ENCODE measurements at regions not wholly inside any gene's neighbourhood (a gene's known extent, or its start where the extent isn't known, plus 50 kb on each side); places are given as distances from the start of the nearest gene placed in this dataset.

DNA sequence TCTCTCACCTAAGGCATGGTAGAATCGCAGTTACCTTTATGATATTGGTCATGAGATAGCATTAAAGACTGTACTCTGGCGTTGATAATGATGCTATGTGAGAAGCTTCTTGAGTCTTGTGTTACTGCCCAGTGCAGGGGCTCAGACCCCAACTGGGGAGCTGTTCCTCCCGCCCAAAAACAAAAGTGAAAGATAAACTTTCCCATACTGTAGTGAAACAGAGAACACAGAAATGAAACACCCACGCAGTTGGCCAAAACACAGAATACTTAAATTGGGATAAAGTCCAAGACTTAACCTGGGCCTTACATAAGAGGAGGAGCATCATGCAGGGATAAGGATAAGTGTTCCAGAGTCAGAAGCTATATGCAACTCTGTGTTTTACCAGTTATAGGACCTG, 130.6 kb downstream of the HHIPL2 start:
- TF ChIP-seq CTCF (IDR thresholded peaks at IDR 0.05; ENCODE audit: low read depth, low read length) (no peak), EZH2phosphoT487 (IDR thresholded peaks at IDR 0.05; ENCODE audit: low read depth) (no peak)
